Progenitor cell of endocrine pancreas (in vitro differentiated cells): ENCODE measurements at regions not wholly inside any gene's neighbourhood (a gene's known extent, or its start where the extent isn't known, plus 50 kb on each side); places are given as distances from the start of the nearest gene placed in this dataset.
"Not testable (repeated sequence)": the region's sequence is repeated elsewhere in the genome, so short reads cannot be mapped to it uniquely, and the experiment has no call there.

Experiments
- DNase-seq: peaks from one replicate; pipeline ENCODE4 v3.0.0; 2021; ENCODE audit warnings: low spot score; ENCODE audit not compliant: unreplicated experiment
- H3K27ac Mint-ChIP-seq: 2 replicates; pipeline ENCODE4 v1.8.0; 2021; ENCODE audit warnings: mild to moderate bottlenecking, moderate library complexity, mixed read lengths
- H3K27me3 Mint-ChIP-seq: 2 replicates; pipeline ENCODE4 v1.8.0; 2021; ENCODE audit warnings: mixed read lengths
- H3K36me3 Mint-ChIP-seq: 2 replicates; pipeline ENCODE4 v1.8.0; 2022; ENCODE audit warnings: mixed read lengths; ENCODE audit not compliant: insufficient read depth
- H3K4me1 Mint-ChIP-seq: 2 replicates; pipeline ENCODE4 v1.8.0; 2021; ENCODE audit warnings: low read depth, mixed read lengths
- H3K4me3 Mint-ChIP-seq: 2 replicates; pipeline ENCODE4 v1.8.0; 2021; ENCODE audit warnings: low read depth, mild to moderate bottlenecking, moderate library complexity, mixed read lengths
- H3K9me3 Mint-ChIP-seq: 2 replicates; pipeline ENCODE4 v1.8.0; 2021; ENCODE audit warnings: low read depth, mixed read lengths
- TF ChIP-seq, protein P1 (sequence below): fragments of 200-600 bp; sonication (generic); IDR thresholded peaks from one replicate; pipeline ENCODE4 v1.5.0; 2021; ENCODE audit warnings: antibody characterized with exemption, mild to moderate bottlenecking; ENCODE audit not compliant: unreplicated experiment

DNA sequence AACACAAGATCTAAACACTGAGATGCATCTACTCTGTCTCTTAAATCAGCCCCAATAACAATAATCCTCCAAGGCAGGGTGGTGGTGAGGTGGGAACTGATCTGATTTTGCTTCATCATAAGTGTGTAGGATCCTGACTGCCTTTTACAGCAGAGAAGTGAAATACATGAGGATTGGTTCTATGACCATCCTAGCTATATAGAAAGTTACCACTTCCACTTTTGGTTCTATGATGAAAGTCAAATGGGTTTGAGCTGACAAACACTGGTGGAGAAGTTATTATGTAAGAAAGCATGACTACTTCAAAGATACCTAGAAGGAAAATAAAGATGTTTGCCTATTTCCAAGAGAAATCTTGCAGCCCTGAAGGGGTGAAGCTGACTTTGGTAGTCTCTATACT lies 181.6 kb downstream of the NKX6-1 start:
- no peak for DNase-seq
- Mint-ChIP-seq H3K4me3 (no peak overlapping the region), H3K27me3 (peaks cover 5% of the 10 kb centered on the region), H3K36me3 (no peaks in the 10 kb centered on the region), H3K9me3 (peaks cover 2% of the 10 kb centered on the region), H3K4me1 (peaks cover 13% of the 10 kb centered on the region), H3K27ac (no peak overlapping the region)
- TF ChIP-seq, protein P1, sequence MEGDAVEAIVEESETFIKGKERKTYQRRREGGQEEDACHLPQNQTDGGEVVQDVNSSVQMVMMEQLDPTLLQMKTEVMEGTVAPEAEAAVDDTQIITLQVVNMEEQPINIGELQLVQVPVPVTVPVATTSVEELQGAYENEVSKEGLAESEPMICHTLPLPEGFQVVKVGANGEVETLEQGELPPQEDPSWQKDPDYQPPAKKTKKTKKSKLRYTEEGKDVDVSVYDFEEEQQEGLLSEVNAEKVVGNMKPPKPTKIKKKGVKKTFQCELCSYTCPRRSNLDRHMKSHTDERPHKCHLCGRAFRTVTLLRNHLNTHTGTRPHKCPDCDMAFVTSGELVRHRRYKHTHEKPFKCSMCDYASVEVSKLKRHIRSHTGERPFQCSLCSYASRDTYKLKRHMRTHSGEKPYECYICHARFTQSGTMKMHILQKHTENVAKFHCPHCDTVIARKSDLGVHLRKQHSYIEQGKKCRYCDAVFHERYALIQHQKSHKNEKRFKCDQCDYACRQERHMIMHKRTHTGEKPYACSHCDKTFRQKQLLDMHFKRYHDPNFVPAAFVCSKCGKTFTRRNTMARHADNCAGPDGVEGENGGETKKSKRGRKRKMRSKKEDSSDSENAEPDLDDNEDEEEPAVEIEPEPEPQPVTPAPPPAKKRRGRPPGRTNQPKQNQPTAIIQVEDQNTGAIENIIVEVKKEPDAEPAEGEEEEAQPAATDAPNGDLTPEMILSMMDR = no peak

- H3K4me3 Mint-ChIP-seq = no peak overlapping the region
- H3K36me3 Mint-ChIP-seq = no peaks in the 10 kb centered on the region
- H3K27me3 Mint-ChIP-seq = peaks cover 5% of the 10 kb centered on the region
Observed at GRCh38 chr4:84312426-84313012, 186.6 kb downstream of the NKX6-1 start.

DNA sequence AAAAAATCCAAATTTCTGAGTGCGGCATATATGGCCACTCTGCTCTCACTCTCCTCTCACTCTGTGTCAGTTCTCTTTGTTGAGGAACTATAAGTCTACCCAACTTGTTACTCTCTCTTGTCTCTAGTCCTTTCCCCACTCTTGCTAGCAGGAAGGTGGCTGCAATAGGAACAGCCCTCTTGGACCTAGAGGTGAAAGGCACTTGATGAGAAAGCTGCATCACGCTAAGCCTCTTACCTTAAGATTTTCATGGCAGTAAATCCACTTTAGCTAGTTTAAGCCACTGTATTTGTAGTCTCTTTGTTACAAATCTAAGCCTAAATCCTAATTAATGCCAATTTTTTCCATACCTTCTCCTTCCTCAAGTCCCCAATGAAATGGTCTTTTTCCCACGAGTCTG lies 189.9 kb downstream of the NKX6-1 start:
- TF ChIP-seq, protein P1 = no peak
- H3K4me1 Mint-ChIP-seq = peaks cover 3% of the 10 kb centered on the region
- DNase-seq = no peak
- no peaks in the 10 kb centered on the region for H3K9me3 Mint-ChIP-seq
- no peak overlapping the region for H3K27ac Mint-ChIP-seq
- H3K4me3 Mint-ChIP-seq = no peak overlapping the region
- no peaks in the 10 kb centered on the region for H3K27me3 Mint-ChIP-seq
- no peaks in the 10 kb centered on the region for H3K36me3 Mint-ChIP-seq

More at GRCh38 chr4:84312426-84313012, 186.6 kb downstream of the NKX6-1 start:
- TF ChIP-seq, protein P1 = no peak
- Mint-ChIP-seq H3K27ac (no peak overlapping the region), H3K9me3 (peaks cover 2% of the 10 kb centered on the region), H3K4me1 (peaks cover 3% of the 10 kb centered on the region)
- no peak for DNase-seq

GRCh38 chr4:84298719-84299254 lies 200.3 kb downstream of the NKX6-1 start:
- H3K4me3 Mint-ChIP-seq = peak overlapping the region; percentile 46
- H3K4me1 Mint-ChIP-seq, H3K36me3 Mint-ChIP-seq, H3K27me3 Mint-ChIP-seq, H3K27ac Mint-ChIP-seq, DNase-seq: not testable (repeated sequence)
- peaks cover 20% of the 10 kb centered on the region for H3K9me3 Mint-ChIP-seq

GRCh38 chr4:84298023-84298718 lies 200.9 kb downstream of the NKX6-1 start:
- no peak overlapping the region for H3K4me3 Mint-ChIP-seq

More at GRCh38 chr4:84298023-84298718, 200.9 kb downstream of the NKX6-1 start:
- no peaks in the 10 kb centered on the region for H3K4me1 Mint-ChIP-seq
- H3K36me3 Mint-ChIP-seq = peaks cover 4% of the 10 kb centered on the region
- no peak for DNase-seq
- TF ChIP-seq, protein P1 = no peak
- H3K9me3 Mint-ChIP-seq = peaks cover 20% of the 10 kb centered on the region
- H3K27me3 Mint-ChIP-seq = no peaks in the 10 kb centered on the region
- no peak overlapping the region for H3K27ac Mint-ChIP-seq
